NCI-H187 treated with DMSO at 0.1 percent for 48 hours (cell line): ENCODE measurements at regions not wholly inside any gene's neighbourhood (a gene's known extent, or its start where the extent isn't known, plus 50 kb on each side); places are given as distances from the start of the nearest gene placed in this dataset.
"Not testable (repeated sequence)": the region's sequence is repeated elsewhere in the genome, so short reads cannot be mapped to it uniquely, and the experiment has no call there.

Experiments used
- DNase-seq: peaks from one replicate; lab custom pipeline; 2025; lab: John Stamatoyannopoulos, UW

DNA sequence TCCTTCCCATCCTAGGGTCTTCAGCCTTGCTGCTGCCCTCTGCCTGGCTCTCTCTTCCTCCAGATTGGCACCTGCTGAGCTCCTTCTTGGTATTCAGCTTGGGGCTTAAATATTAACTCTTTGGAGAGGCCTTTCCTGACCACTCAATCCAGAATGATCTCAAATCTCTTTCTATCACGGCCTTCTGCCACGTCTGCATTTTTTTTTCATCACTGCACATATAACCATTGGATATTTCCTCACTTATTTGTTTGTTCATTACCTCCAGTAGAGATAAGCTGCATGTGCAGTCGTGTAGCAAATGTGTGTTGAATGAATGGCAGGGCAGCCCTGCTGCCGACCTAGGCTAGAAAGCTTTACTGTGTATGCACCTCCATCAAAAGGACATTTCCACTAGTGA lies 51.6 kb upstream of the MPP7 start:
- DNase-seq, result no peak

DNA sequence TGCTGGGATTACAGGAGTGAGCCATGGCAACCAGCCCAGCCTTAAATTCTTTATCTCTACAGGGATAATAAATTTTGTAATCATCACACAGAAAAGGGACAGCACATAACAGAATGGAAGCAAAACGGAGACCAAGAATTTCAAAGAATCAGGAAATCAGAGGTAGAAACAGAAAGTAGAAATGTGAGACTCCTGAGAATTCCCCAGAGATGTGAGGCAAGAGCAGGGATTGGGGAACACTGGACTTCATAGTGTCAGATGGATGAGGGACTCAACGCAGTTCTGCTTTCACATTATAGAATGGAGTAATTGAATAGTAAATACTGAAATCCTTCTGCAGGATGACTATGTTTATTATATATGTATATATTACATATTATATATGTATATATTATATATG lies 52.5 kb upstream of the MPP7 start:
- no peak for DNase-seq

GRCh38 chr10:28359334-28359733 lies 56.5 kb upstream of the MPP7 start:
- DNase-seq, result no peak

- DNase-seq, result no peak
Measured at GRCh38 chr10:28360175-28360574, 57.3 kb upstream of the MPP7 start.

- no peak for DNase-seq
Measured at GRCh38 chr10:28363376-28363775, 60.5 kb upstream of the MPP7 start.

DNA sequence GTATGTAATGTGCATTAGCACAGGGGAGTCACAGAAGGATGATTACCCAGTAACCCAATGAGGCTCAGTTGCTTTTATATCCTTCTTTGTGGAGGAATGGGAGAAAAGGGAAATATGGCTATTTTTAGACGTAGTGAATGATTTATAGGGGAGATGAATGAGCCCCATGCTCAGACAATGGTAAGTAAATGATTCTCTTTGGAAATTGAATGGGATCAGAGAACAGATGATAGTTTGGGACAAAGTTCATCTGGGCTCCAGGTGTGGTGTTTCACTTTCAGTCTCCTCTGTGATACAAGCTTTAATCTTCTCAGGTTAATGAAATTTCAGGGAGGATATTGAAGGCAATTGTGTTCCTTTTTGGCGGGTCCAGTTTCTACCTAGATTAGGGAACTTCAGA lies 63.0 kb upstream of the MPP7 start:
- no peak for DNase-seq

GRCh38 chr10:28366994-28367393 lies 64.1 kb upstream of the MPP7 start:
- no peak for DNase-seq

- DNase-seq, result no peak
Measured at GRCh38 chr10:28367413-28367812, 64.5 kb upstream of the MPP7 start.

DNA sequence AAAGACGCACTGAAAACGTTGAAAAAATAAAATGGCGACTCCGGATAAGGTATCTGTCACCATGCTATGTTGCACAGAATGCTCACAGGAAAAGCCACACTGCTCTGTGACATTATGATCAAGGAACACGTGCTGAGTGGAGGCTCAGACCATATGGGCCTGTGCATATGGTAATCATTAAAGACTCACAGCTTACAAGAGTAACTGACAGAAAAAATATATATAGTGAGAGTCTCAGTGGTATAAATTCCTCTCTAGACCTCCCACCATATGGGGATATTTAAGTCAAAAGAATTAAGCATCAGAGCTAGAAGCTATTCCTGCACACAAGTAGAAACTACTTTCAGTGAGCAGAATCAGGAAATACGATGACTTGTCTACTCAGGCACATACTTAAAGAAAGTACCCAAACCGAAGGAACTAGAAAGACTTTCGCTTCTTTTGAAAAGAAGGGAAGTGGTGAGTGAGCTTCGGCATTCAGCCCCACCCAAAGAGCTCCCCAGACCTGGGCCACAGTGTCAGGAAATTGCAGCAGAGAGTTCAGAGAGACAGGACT lies 65.1 kb upstream of the MPP7 start:
- no peak for DNase-seq

DNA sequence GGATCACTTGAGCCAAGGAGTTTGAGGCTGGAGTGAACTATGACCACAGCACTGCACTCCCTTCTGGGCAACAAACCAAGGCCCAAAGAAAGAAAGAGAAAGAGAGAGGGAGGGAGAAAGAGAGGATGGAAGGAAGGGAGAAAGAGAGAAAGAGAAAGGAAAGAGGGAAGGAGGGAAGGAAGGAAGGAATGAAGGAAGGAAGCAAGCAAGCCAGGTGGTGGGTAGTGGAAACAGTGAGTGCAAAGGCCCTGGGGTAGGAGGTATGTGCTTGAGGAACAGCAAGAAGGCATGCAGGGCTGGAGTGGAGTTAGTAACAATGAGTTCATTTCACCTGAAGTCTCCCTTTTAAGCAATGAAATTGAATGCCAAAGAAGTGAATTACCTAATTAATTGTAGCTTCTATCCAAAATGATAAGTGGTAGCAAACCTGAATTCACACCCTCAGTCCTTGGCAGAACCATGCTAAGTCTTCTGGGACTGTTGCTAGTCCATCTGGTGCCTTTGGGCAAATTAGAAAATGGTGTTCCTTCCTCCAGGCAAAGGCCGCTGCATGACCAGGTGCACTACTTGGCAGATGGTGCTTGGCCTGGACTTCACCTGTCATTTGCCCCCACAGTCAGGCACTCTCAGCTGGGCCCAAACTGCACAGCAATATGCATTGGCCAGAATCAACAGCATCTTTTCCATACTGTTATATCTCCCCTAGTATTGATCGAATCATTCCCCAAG lies 67.4 kb upstream of the MPP7 start:
- no peak for DNase-seq

- not testable (repeated sequence) for DNase-seq
Measured at GRCh38 chr10:28371638-28372037, 68.8 kb upstream of the MPP7 start.

GRCh38 chr10:28374036-28374435 lies 71.2 kb upstream of the MPP7 start:
- no peak for DNase-seq

DNA sequence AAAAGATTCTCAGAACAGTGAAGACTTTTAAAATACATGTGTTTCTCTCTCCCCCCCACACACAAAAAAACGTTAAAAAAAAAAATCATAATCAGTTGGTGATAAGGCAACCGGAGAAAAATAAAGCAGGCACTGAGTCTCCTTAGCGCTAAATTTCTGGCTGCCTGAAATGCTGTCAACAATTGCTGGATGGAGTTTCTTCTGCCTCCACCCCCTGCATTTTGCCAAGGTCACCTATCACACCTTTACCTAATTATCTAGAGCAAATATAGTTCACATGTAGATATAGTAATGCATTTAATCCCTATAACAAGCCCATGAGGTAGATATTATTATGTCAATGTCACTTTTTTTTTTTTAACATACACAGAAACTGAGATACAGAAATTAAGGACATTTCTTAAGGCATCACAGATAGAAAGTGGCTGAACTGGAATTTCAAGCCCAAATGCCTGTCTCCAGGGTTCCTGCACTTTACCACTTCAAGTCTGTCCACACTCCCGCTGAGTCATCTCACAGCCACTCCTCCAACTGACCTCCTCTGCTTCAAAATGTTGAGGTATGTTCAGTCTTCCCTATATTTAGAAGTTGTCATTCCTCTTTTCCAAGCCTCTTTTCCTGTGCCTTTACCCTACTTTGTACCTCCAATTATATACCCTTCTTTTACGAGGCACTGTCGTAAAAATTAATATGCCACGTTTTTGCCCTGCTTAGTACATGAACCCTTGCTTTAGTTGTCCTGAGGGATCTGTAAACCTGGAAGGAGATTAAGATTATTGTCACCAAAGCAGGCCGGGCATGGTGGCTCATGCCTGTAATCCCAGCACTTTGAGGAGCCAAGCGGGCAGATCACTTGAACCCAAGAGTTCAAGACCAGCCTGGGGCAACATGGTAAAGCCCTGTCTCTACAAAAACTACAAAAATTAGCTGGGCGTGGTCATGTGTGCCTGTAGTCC lies 72.8 kb upstream of the MPP7 start:
- no peak for DNase-seq

GRCh38 chr10:28378986-28379585 lies 76.2 kb upstream of the MPP7 start:
- DNase-seq, result no peak

DNA sequence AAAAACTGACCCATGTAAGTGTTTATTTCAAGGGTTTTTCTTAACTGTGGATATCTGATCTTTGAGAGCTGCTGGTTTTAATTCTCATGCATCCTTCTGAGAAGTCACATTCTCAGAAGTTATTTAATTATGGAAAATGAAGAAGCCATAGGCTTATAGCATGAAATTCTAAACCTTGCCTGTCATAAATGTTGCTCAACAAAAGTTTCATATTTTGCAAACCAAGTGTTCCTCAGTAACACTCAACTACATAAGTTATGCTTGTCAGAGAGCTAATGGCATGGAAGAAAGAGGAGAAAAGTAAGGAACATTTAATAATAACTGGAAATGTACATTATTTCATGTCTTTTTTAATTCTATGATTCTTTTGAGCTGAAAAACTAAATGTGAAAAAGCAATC lies 78.6 kb upstream of the MPP7 start:
- DNase-seq, result no peak

DNA sequence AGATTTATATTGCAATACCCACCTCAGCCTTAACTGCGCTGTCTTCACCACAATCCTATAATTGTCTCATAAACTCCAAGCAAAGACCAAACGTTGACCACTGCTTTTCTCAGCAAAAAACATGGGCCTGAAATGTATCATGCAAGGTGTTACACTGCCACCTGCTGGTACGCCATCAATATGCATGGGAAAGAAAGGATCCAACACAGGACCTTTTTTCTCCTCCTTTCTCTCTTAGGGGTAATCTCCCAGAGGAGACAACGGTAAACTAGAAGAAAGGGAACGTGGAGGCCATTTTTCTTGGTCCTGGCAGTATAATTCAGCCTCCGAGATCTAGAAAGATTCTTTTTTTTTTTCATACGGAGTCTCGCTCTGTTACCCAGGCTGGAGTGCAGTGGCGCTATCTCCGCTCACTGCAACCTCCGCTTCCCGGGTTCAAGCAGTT lies 79.1 kb upstream of the MPP7 start:
- peak; percentile 4 for DNase-seq

DNA sequence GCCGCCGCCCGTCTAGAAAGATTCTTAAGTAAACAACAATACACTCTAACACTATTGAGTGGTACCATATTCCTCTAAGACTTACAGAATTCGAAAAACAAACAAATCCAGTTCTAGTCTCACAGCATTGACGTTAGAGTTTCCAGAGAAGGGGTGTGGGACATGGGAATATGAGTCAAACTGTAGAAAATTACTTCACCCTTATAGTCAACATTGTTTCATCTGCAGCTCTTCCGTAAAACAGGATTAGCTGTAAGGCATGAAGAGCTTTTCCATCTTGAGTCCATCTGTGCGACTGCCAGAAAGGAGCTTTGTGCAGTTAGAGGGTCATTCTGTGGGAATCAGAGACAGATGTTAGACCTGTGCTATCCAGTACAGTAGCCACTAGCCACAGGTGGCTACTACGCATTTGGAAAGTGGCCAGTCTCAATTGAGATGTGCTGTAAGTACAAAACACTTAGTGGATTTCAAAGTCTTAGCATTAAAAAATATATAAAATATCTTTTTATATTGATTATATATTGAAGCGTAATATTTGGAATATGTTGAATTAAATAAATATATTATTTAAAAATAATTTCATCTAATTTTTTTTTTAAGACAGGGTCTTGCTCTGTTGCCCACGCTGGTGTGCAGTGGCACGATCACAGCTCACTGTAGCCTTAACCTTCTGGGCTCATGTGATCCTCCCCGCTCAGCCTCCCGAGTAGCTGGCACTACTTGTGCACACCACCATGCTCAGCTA lies 79.8 kb upstream of the MPP7 start:
- no peak for DNase-seq

DNA sequence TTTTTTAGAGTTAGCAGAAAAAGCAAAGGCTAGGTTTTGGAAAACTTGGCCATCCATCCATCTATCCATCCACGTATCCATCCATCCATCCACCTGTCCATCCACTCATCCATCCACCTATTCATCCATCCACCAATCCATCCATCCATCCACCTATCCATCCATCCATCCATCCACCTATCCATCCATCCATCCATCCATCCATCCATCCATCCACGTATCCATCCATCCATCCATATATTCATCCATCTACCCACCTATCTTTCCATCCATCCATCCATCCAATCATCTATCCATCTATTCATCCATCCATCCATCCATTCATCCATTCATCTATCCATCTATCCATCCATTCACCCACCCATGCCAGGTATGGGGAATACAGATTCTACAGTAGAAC lies 81.7 kb upstream of the MPP7 start:
- no peak for DNase-seq

DNA sequence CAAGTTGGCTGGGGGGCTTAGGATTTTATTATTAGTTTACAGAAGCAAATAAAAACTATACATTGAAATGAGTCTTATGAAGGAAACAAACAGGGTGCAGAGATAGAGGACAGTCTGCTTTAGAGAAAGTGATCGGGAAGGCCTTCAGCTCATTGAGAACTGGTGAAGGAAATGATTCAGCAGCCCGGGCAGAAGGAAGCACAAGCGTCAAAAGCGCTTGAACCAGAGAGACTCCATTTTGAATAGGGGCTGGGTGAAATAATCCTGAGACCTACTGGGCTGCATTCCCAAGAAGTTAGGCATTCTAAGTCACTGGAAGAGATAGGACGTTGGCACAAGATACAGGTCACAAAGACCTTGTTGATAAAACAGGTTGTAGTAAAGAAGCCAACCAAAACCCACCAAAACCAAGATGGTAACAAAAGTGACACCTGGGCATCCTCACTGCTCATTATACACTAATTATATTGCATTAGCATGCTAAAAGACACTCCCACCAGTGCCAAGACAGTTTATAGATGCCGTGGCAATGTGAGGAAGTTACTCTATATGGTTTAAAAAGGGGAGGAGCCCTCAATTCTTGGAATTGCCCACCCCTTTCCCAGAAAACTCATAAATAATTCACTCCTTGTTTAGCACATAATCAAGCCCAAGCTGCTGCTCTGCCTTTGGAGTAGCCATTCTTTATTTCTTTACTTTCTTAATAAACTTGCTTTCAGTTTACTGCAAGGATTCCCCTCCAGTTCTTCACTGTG lies 83.1 kb upstream of the MPP7 start:
- DNase-seq, result no peak

GRCh38 chr10:28386503-28386868 lies 83.6 kb upstream of the MPP7 start:
- no peak for DNase-seq

GRCh38 chr10:28387140-28387539 lies 84.3 kb upstream of the MPP7 start:
- no peak for DNase-seq
